HG02884 (cell line): ENCODE measurements at regions not wholly inside any gene's neighbourhood (a gene's known extent, or its start where the extent isn't known, plus 50 kb on each side); places are given as distances from the start of the nearest gene placed in this dataset.

ENCODE experiments used
- ATAC-seq: cut with Tn5 transposase; IDR thresholded peaks from one replicate; pipeline ENCODE4 v1.9.1; 2021; ENCODE audit warnings: mild to moderate bottlenecking, moderate library complexity; ENCODE audit not compliant: unreplicated experiment

DNA sequence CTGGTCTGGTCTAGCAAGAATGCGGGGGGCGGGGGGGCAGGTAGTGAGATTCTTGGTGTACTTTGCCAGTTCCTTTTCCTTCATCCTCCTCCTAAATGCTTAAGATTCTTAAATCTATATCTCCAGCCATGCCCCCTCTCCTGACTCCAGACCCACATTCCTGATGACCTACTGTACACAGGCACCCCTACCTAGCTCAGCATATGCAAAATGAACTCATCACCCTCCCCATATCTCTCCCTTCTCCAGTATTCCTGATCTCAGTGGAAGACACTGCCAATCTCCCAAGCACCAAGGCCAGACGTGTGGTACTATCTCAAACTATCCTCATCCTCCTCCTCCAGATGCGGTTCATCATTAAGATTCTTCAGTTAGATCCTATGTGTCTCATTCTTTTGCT, 215.8 kb downstream of the SPTSSA start:
- no peak for ATAC-seq

DNA sequence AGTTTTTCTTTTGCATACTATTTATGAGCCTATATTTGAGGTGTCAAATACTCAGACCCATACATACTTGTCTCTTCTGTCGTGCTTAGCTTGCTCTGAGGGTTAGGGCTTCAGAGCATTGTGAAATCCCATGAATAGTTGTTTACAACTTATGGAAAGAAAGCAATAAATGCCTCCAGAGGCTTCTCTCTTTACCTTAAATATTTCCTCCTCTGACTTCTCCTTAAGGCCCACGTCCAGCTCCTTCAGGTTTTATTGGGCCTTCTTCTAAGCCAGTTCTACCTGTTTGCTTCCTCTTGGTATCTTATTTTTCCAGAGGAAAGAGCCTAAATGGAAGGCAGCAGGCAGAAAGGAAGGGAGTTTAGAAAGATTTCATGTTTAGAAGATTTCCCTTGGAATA, 218.6 kb downstream of the SPTSSA start:
- no peak for ATAC-seq

DNA sequence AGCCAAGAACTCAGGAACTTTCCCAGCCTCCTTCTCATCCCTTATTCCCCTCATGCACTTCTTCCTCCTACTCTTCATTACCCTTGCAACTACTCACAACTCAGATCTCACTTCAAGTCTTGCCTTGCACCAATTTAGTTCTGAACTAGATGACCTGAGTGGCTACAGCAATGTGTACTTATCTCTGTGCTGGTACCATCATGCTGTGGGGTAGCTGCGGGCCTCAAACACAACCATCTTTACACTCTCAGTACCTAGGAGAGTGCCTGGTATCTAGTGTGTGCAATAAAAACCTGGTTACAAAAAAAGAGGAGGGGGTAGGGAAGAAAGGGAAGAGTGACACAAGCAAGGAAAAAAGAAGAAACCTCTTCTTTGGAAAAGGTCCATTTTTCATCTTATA, 219.0 kb downstream of the SPTSSA start:
- ATAC-seq, result no peak

DNA sequence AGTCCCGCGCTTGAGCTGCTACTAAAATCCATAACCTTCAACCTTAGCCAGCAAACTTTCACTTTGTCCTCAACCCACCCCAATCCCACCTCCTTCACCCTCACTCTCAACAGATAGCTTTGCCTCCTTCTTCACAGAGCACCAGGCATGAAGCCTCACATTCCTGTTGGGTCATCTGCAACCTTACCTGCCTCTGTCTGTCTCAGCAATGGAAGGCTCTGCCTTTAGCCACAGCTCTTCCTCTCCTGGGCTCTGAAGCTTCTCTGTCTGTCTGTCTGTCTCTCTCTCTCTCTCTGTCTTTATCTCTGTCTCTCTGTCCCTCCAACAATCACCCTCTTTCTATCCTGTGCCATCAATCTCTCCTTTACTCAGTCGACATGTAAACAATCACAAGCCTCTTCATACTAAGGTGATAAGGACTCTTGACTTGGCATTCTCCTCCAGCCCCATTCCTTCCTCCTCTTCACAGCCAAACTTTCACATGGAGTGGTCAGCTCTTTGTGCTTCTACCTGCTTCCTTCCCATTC, 220.8 kb downstream of the SPTSSA start:
- no peak for ATAC-seq

DNA sequence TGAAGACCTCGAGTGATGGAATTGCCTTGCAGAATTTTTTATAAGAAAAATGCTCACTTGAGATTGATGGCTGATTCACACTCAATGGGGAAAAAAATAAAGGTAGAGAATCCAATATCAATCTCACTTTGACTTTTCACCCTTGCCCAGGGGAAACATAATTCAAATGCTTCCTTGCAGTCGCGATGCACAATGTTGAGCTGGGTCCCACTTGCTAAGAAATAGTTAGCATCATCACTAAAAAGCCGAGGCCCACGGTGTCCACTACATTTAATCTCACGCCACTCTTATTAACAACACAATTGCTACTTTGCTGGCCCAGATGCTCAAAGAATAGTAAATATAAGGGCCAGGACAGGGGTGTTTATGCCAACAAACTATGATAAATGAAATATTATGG, 223.4 kb downstream of the SPTSSA start:
- ATAC-seq, result no peak

DNA sequence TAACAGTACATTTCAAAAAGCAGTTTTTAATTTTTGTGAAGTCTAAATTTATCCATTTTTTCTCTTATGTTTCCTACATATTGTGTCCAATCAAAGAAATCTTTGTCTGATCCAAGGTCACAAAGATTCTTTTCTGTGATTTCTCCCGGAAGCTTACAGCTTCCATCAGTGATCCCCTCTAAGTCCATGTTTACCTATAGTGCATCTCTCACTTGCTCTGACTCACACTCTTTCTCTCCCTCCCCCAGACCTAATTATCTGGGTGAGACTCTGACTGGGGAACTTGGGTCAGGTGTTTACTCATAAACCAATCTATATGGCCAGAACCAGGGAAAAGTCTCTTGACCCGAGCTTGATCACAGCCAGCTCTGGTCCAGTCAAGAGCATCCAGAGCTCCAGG, 224.4 kb downstream of the SPTSSA start:
- ATAC-seq, result no peak

DNA sequence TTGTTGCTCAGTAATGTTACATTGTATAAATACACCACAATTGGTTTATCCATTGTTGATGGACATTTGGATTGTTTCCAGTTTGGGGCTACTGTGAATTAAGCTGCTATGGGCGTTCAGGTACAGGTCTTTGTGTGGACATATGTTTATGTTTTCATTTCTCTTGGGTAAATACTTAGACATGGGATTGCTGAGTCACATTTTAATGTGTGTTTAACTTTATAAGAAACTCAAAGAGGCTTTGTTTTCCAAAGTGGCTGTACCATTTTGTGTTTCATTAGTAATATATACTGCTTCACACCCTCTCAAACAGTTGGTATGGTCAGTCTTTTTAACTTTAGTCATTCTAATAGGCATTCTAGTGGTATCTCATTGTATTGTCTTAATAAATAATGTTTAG, 225.0 kb downstream of the SPTSSA start:
- no peak for ATAC-seq

DNA sequence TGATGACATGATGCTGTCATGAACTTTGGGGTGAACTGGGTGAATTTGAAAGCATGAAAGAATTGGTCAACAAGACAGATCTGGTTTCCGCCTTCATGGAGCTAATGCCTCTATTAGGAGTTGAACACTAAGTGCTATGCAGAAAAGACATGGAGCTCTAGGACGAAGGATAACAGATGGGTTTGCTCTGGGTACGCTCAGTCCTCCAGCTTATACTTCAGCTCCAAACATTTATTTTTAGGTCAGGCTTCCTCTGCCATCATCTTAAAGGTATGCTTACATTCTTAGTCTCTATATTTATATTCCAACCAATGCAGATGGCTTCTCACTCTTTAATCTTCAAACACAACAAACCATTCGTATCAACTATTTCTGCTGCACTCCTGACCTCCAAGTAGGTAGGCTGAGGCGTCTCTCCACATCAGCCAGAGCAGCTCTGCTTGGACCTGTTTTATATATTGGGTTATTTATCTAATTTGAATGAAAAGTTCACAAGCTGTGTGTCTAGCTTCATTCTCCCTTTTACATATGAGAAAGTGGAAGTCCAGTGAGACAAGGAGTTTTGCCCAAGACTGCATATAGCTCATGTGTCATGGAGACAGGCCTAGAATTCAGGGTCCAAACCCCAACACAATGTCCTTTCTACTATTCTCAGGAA, 226.3 kb downstream of the SPTSSA start:
- no peak for ATAC-seq

DNA sequence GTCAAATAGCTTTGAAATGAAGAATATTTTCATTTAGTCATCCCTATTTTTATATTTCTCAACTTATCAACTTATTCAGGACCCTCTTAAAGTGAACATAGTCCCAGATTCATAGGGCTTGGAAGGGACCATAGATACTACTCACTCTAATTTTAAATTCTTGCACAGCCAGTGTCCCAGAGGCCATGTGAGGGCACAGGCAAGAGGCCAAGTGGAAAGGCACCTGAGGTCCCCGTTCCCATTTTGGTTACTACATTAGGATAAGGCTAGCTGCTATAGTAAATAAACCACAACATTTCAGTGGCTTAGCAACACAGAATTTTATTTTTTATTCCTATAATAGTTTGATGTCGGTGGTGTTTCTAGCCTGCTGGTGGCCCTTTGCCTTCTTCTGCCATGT, 227.8 kb downstream of the SPTSSA start:
- no peak for ATAC-seq

DNA sequence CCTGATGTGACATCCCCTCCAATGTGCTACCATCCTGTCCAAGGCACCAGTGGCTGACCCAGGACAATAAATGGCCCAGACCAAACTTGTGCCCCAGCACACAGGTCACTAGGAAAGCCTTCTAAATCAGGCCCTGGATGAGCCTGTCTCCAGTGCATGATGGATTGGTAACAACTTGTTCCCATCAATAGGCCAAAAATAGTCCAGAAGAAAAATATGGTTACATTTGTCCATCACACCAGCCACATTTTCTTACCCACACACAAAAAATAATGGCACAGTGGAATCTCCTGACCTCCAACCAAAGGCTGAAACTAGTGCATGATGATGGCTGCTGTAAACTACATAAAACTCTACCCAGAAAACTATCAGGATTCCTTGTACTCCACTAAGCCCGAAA, 228.4 kb downstream of the SPTSSA start:
- no peak for ATAC-seq

DNA sequence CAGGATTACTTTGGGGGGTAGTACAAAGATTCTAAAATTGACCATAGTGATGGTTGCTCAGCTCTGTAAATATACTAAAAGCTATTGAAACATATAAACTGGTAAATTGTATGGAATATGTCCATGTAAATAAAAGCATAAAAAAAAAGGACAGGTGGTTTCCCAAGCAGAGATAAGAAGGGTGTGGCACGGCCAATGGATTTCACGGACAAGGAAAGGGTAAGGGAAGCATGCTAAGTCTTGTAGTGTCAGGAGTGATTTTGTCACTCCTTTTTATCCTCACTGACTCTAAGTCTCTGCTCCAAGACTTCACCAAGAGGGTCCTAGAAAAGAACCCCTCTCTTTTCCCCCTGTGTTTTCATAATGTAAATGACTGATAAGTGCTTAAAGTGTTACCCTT, 229.2 kb downstream of the SPTSSA start:
- no peak for ATAC-seq

DNA sequence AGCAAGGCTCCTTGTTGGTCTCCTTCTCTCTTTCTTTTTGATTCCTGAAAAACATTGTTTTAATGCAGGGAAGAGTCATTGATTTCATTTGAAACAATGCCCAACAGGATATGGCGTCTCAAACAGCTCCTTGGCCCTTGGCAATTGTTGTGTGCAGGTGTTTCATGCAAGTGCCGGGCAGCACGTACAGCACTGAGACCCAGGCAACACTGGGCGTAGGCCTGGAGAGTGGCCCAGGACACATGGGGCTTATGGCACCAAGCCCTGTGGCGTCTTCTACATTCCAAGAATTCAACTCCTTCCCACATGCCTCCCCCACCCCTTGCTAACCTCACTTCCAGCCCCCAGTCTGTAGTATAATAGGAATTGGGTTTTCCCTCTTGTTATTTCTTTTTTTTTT, 230.4 kb downstream of the SPTSSA start:
- ATAC-seq, result no peak

DNA sequence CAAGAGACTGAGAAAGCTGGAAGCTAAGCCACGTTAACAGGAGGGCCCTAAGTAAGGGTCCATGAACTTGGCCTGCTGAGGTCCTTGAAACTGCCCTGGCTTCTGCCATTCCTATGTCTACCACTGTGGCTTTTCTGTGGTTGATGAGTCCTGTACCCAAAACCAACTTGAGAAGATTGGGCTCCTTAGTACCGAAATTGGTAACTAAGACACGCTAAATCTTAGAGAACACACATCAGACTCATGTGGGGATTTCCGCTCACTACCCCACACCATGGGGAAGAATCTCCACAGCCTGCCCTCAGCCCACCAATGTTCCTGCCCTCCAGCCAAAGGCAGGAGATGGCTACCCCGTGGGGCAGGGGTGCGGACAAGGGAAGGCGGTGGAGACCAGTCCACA, 232.9 kb downstream of the SPTSSA start:
- ATAC-seq, result no peak

DNA sequence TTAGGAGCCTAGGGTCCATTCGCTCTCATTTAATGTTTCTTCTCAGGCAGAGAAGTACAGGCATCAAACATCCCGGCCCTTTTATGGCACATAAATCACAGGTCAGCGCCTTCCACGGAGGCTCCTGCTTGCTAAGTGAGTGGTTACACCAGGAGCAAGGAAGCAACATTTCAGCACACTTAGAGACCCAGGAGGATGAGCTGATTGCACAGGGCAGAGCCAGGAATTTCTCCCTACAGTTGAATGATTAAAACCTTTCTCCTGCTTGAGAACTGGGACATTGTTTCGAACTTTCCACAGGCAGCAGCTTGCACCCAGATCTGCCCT, 233.4 kb downstream of the SPTSSA start:
- no peak for ATAC-seq

DNA sequence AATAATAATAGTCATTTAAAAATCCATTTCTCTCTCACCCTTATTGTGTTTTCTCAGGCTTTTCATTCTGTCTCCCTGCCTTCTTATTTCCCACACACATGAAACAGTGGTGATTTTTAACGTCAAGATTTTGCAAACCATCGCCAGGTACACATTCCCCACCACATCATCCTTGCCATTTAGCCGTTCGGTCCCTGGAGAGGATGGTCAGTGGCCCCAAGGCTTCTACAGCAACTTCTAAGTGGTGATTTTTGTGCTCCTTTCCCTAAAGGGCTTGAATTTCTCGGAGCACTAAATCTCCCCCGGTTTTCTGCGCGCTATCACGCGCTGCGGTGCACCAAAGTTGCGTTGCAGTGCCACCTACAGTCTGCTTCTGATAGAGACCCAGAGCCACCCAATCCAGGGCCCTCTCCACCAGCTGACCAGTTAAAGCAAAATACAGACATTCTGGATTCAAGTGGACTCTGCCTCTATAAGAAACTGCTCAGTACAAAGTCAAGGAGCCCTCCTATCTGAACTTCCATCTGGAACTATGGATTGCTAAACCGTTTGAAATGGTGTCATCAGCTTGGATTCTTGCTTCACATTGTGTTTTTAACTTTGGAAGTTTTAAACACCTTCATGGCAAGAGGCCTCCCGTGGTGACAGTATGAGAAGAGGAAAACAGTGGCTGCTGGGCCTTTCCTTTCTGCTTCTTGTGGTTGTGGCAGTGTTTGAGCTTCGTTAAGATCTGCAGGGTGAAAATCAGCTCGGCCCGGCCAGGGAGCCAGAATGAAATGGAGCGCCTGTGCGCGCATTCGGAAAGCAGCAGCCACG, 234.0 kb downstream of the SPTSSA start:
- ATAC-seq, result peak; percentile 87

DNA sequence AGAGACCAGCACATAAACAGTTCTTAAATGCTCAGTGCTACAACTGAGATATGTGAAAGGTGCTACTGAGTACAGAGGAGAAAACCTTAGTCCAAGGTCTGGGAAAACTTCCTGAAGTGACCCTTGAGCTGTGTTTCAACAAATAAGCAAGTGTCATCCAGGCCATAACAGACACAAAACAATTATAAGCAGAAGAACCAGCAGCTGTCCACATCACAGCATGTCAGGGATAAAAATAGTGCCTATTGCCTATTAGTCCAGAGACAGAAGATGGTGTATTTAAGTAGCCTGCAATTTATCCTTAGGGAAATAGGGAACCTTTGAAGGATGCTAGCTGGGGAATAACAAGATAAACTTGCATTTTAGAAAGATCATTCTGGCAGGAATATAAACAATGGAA, 237.8 kb downstream of the SPTSSA start:
- ATAC-seq, result no peak

DNA sequence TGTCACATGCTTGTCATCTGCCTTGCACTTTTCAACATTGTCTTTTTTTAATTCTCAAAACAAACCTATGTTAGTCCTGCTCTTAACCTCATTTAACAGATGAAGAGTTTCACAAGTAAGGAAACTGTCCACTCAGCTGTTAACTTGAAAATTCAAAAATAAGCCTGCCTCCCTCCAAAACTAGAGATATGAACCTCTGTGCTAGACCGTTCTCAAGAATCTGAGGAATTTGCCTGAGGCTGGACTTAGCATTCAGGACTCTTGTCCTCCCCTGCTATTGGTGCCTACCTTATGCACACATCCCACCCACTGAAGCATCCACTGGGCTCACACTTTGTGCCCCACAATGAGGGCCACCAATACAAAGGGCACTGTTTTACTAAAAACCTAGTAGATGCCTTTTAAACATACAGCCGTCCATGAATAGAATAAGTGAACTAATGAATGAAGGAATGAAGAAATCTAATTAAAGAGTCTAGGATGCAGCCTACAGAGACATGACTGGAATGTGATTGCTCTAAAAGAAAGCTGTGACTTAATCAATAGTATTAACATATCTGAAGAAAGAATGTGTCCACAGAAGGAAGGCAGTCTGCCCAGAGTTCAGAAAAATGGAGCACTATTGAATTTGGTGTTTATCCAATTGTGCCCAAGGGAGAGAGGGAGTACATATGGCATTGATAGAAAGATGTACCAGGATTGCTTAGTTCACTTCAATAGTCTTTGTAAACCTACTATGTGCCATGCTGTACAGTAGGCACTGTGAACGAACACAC, 238.5 kb downstream of the SPTSSA start:
- ATAC-seq, result no peak

DNA sequence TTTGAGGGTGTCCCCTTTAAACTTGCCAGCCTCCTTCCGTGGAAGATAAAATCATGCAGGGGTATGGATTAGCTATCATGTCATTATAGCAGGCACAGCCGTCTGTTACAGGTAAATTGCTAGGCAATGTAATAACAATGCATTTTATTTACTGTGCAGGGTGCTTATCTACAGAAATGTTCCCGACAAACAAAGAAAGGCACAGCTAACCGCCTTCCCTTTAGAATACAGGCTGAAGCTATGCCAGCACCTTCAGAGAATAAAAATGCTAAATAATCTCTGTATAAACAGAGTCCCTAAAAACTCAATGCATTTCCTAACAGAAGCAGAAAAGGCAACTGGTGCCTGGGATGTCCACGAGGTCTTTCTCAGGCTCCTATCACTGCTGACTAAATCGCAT, 239.2 kb downstream of the SPTSSA start:
- ATAC-seq, result no peak

DNA sequence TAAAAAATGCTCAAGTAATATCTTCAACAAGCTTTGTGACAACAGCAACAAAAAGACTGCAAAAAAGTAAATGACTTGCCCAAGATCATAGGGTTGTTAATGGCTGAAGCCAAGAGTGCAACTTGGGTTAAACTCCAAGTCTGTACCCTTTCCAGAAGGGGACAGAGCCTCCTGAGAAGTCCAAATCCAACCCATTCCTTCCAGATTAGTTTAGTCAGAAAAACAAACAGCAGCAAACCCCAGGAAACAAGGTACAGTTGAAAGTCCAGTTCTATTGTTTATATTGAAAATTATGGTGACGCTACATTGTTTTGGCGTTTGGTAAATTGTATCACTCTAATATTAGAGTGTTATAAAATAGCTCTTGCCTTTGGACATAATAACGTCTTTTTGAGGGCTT, 239.9 kb downstream of the SPTSSA start:
- ATAC-seq, result no peak

DNA sequence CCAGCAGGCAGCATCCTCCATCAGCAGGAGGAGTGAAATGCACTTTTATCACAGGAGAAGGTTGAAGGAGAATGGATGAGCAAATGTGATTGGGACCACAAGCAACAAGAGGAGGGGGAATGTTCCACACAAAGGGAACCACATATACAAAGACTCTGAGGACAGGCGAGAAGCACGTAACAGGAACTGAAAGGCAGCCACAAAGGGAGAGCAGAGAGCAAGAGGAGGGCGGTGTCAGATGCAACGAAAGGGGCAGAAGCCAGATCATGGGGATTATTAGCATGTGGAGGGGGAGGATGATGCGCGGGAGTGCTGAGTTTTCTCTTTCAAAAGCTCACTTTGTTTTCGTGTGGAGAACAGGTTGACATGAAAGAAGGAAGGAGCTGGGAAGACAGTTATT, 241.1 kb downstream of the SPTSSA start:
- peak; percentile 93 for ATAC-seq

DNA sequence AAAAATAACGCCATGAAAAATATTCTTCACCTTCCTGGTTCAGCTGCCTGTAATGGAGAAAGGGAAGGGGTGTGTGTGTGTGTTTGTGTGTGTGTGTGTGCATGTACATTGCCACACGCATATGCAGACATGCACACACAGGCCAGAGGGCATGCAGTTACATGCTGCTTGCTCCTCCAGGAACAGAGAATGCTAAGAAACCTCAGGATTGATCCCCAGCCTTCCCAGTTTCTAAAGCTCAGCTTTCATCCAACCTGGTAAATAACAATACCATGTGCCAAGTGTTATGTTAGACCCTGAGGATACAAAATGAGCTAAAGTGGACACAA, 241.7 kb downstream of the SPTSSA start:
- ATAC-seq, result no peak
